GM19372 (cell line): ENCODE measurements at regions not wholly inside any gene's neighbourhood (a gene's known extent, or its start where the extent isn't known, plus 50 kb on each side); places are given as distances from the start of the nearest gene placed in this dataset.
"Not testable (repeated sequence)": the region's sequence is repeated elsewhere in the genome, so short reads cannot be mapped to it uniquely, and the experiment has no call there.

ENCODE experiments used
- ATAC-seq: cut with Tn5 transposase; IDR thresholded peaks from one replicate; pipeline ENCODE4 v1.9.1; 2021; ENCODE audit warnings: mild to moderate bottlenecking, low read depth, moderate library complexity; ENCODE audit not compliant: unreplicated experiment

DNA sequence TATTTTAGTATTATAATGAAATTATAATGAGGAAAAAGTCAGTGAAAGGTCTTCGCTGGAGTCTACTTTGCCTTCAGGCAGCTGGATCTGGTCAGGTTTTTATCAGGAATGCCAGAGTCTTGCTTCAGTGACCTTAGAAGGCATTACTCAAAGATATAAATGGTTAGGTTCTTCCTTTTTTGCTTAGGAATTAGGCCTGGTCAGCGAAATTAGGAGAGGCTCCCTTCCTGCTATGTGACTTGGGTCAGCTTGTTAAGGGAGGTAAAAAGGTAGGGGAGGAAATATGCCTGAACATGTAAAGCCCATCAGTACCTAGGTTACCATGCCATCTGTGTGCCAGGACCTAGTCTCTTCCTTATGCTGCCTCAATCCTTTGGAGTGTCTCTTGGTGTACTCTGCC is 115.1 kb downstream of the OTOR start:
- no peak for ATAC-seq

GRCh38 chr20:16864069-16864468 is 115.9 kb downstream of the OTOR start:
- ATAC-seq = no peak

DNA sequence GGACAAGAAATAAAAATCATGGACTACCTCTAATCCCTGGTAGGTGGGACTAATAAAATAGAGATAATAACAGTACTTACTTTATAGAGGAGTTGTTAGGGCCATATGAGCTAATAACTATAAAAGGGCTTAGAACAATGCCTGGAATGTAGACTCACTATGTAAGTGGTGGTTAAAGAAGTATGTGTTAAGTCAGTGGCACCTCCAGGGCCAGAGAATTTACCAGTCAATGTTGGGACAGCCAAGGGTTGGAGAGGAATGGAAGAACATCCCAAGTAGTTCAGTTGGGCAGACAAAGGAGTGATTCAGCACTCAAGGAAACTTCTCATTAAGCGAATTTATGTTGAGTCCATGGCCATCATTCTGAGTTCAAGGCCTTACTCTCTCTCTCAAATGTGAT is 116.8 kb downstream of the OTOR start:
- no peak for ATAC-seq

DNA sequence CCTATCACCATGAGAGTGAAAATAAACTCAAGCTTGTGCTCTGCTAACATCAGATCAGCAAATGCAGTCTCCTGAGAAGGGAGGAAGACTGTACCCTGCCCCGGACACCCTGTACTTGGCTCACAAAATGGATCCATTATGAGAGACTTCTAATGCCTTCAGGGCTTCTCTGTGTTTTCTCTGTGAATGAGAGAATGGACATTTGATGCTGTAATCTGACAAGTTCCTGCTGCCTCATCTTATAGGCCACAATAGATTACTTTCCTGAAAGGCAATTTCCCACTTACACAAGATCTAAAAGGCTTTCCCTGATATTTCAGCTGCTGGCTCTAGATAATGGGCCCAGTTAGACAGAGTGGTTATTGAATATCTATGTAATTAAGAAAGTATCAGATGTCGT is 117.2 kb downstream of the OTOR start:
- no peak for ATAC-seq

GRCh38 chr20:16873124-16873523 is 125.0 kb downstream of the OTOR start:
- ATAC-seq = not testable (repeated sequence)

DNA sequence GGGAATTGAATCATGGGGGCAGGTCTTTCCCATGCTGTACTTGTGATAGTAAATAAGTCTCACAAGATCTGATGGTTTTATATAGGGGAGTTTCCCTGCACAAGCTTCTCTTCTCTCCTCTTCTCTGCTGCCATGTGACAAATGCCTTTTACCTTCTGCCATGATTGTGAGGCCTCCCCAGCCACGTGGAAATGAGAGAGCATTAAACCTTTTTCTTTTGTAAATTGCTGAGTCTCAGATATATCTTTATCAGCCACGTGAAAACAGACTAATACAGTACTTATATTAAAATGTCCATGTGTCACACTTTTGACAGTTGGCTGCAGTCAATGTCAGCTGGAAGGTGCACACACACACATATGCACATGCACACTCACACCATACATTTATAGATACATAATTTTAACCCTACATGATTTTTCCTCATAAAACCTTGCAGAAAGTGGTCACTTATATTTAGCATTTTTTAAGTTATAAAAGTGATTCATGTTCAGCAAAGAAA is 128.9 kb downstream of the OTOR start:
- no peak for ATAC-seq

GRCh38 chr20:16885746-16886145 is 137.6 kb downstream of the OTOR start:
- no peak for ATAC-seq

GRCh38 chr20:16898433-16898832 is 150.3 kb downstream of the OTOR start:
- ATAC-seq = no peak

GRCh38 chr20:16902662-16903061 is 154.5 kb downstream of the OTOR start:
- ATAC-seq = no peak

GRCh38 chr20:16904751-16905150 is 156.6 kb downstream of the OTOR start:
- no peak for ATAC-seq

DNA sequence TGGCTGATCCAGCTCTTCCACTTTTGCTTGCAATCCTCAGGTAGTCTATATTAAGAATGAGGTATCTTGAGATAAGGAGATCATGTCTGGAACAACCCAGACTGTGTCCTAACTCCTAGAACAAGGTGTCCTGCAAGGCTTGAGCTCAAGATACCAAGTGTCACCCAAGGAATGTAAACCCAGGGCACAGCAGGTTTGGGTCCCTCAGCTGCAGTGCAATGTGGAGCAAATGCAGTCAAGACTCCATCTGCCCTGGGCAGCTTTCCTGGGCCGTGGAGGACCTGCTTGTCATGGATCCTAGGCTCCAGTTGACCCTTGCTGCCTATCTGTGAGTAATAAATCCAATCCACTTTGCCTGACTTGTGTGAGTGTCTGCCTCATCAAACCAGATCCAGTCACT is 166.1 kb downstream of the OTOR start:
- ATAC-seq = no peak

DNA sequence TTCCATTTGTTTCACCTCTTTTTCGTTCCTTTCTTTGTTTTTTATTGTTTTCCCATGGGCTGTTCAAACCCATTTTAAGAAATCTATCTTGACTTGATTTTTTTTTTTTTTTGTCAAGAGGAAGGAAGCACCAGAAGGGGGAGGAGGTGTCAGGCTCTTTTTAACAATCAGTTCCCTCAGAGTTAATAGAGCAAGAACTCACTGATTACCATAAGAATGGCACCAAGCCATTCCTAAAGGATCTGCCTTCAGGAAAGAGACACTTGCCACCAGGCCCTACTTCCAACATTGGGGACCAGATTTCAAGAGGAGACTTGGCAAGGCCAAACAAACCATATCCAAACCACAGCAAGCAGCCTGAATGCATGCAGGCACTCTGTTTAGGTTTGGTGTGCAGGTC is 168.0 kb downstream of the OTOR start:
- no peak for ATAC-seq

DNA sequence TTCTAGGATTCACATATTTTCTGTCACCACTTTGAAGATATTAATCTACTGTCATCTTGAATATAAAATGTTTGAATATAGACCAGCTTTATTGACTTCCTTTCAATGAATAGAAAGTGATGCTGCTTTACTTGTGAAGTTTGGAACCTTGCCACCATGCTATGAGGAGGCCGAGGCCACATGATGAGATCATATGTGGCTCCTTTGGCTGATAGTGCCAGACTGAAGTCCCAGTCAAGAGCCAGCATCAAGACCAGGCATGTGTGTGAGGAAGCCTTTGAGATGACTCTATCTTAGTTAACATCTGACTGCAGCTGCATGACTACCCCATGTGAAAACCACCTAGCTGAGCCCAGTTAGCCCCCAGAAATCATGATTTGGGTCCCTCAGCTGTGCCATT is 169.5 kb downstream of the OTOR start:
- ATAC-seq = no peak

DNA sequence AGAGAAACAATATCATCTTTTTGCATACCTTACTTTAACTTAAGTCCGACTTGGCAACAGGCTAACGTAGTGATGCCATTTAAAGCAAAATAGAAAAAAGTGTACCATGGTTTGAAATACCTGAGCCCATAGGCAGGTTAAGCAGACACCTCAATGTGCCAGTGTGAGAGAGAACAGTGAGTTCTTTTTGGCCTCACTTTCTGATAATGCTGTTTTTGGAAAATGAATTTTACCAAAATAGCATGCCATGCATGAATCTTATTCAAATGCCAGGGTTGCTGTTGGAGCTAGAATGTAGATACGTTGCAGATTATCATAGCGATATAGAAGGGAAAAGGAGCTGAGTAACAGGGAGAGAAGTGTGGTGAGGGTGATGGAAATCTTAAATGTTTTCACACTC is 170.2 kb downstream of the OTOR start:
- ATAC-seq = no peak

- no peak for ATAC-seq
Measured at GRCh38 chr20:16919841-16920240, 171.7 kb downstream of the OTOR start.

GRCh38 chr20:16922834-16923233 is 174.7 kb downstream of the OTOR start:
- no peak for ATAC-seq

- no peak for ATAC-seq
Measured at GRCh38 chr20:16926626-16927430, 178.7 kb downstream of the OTOR start.

GRCh38 chr20:16929756-16930155 is 181.6 kb downstream of the OTOR start:
- ATAC-seq = no peak

GRCh38 chr20:16930656-16931055 is 182.5 kb downstream of the OTOR start:
- ATAC-seq = no peak

- ATAC-seq = no peak
Measured at GRCh38 chr20:16939051-16939450, 190.9 kb downstream of the OTOR start.

GRCh38 chr20:16940701-16941100 is 192.5 kb downstream of the OTOR start:
- no peak for ATAC-seq

GRCh38 chr20:16942051-16942450 is 193.9 kb downstream of the OTOR start:
- ATAC-seq = no peak
